Pancreas (tissue), 10 donors: ENCODE measurements at regions not wholly inside any gene's neighbourhood (a gene's known extent, or its start where the extent isn't known, plus 50 kb on each side); places are given as distances from the start of the nearest gene placed in this dataset.
A peak's percentile ranks its signal among the peaks of the same experiment; 100 is the strongest.

Source experiments
- ATAC-seq, 4 donors: fragments of 200-7000 bp; cut with Tn5 transposase; one replicate each; pipeline versions ENCODE4 v1.8.0 to v1.9.1; 2020; ENCODE audit warnings: mild to moderate bottlenecking in 4 of 4, moderate library complexity in 4 of 4
- DNase-seq, 6 donors: peaks; one replicate each; pipeline ENCODE4 v3.0.0-alpha.2; 2020
- FAIRE-seq: peaks from 2 replicates; lab custom pipeline; 2012; peaks lifted over from hg19 to GRCh38; lab: Jason Lieb, UNC
- H3K27ac ChIP-seq, 4 donors: fragments of 200-600 bp; sonication (generic); 1 replicate in 3 of 4; 2 replicates in 1 of 4; pipeline versions ENCODE4 v1.5.0 to v1.8.0; 2020
- H3K27me3 ChIP-seq, 4 donors: fragments of 200-600 bp; one replicate each; pipeline ENCODE4 v1.8.0; 2021
- H3K36me3 ChIP-seq, 3 donors: fragments of 200-600 bp; sonication (generic) in 1 of 3; one replicate each; pipeline versions ENCODE4 v1.5.0 to v1.8.0; 2020 to 2021
- H3K4me1 ChIP-seq, 3 donors: fragments of 200-600 bp; one replicate each; pipeline ENCODE4 v1.8.0; 2021
- H3K4me3 ChIP-seq, 4 donors: fragments of 200-600 bp; sonication (generic) in 2 of 4; one replicate each; pipeline versions ENCODE4 v1.5.0 to v1.8.0; 2020 to 2021
- H3K9me3 ChIP-seq, 4 donors: fragments of 200-600 bp; one replicate each; pipeline ENCODE4 v1.8.0; 2021
- CTCF ChIP-seq, 4 donors: fragments of 200-600 bp; sonication (generic) in 3 of 4; IDR thresholded peaks; one replicate each; pipeline versions ENCODE4 v1.5.0 to v1.8.0; 2021; ENCODE audit warnings: antibody characterized with exemption in 4 of 4
- WGBS, 2 donors: extraction: QIAGEN DNeasy Blood & Tissue Kit; methylation state at CpG; one replicate each; pipeline ENCODE4 v1.1.7; 2013; 5-methylcytosine and 5-hydroxymethylcytosine counted together
- intact Hi-C, 3 donors: fragments of 100-400 bp; cut with DNase I; formaldehyde crosslinking; loops; one replicate each; pipeline versions ENCODE4 v1.11.1 to v1.14.2; 2022
- donor health status: healthy with polysubstance abuse.
- donor health status: DM: no; HTN: no; CAD: no; lungs with moderate emphysema.
- donor health status: DM: no; HTN: no; CAD: no.
- donor health status: control.
- donor health status: control.
- donor health status: Bipolar disorder and iron deficiency.
- donor health status: DM: yes; HTN: yes; CAD: no.
- donor health status: DM: no; HTN: no; CAD: no.
- donor health status: DM: no; HTN: no; CAD: no.
- donor health status: DM: yes; HTN: yes; CAD: no.

- Histone ChIP-seq H3K4me3 (no peak overlapping the region), H3K4me1 (no peaks in the 10 kb centered on the region), H3K9me3 (no peaks in the 10 kb centered on the region), H3K36me3 (no peaks in the 10 kb centered on the region), H3K27me3 (no peaks in the 10 kb centered on the region), H3K27ac (no peak overlapping the region)
- WGBS, 2 donors = 6 to 11% methylated on average over 1 of the region's 1 CpG
- no peak for TF ChIP-seq CTCF (IDR thresholded peaks at IDR 0.05)
- intact Hi-C loops = no loop called here
- FAIRE-seq = no peak
- no peak for DNase-seq
- ATAC-seq = no peak
Observed at GRCh38 chr4:79495447-79495846, 87.4 kb upstream of the GK2 start.

DNA sequence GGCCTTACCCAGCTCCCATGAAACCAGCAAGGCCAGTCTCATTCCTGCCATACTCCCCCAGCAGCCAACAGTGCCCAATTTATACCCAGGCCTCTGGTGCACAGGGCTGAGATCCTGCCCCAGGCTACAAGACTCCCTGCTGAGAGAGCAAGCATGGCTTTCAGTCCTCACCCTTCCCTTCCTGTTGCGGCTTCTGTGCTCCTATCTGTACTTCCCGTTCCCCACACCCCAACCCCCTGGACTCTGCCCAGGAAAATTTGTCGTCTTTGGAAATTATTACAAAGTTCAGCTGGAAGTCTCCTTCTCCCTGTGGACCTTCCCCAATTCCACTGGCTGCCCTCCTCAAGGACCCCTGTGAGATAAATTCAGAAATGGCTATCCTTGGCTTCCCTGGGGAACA, 84.1 kb upstream of the GK2 start:
- Histone ChIP-seq H3K36me3 (no peaks in the 10 kb centered on the region), H3K27me3 (no peaks in the 10 kb centered on the region), H3K9me3 (no peaks in the 10 kb centered on the region), H3K27ac (no peak overlapping the region), H3K4me3 (no peak overlapping the region), H3K4me1 (no peaks in the 10 kb centered on the region)
- DNase-seq (peak in 3 of 6 donors; percentile 3 to 25 (median 9)), ATAC-seq (no peak), FAIRE-seq (no peak)
- 58 to 77% methylated on average over 3 of the region's 3 CpGs for WGBS, 2 donors
- intact Hi-C loops = no loop called here
- no peak for TF ChIP-seq CTCF (IDR thresholded peaks at IDR 0.05)

- DNase-seq (no peak), FAIRE-seq (no peak), ATAC-seq (no peak)
- Histone ChIP-seq H3K36me3 (no peaks in the 10 kb centered on the region), H3K27me3 (no peaks in the 10 kb centered on the region), H3K27ac (no peak overlapping the region), H3K4me3 (no peak overlapping the region), H3K4me1 (no peaks in the 10 kb centered on the region), H3K9me3 (no peaks in the 10 kb centered on the region)
- WGBS, 2 donors = 77 to 86% methylated on average over 2 of the region's 2 CpGs
- intact Hi-C loops = no loop called here
- TF ChIP-seq CTCF (IDR thresholded peaks at IDR 0.05) = no peak
Observed at GRCh38 chr4:79489506-79489905, 81.5 kb upstream of the GK2 start.

DNA sequence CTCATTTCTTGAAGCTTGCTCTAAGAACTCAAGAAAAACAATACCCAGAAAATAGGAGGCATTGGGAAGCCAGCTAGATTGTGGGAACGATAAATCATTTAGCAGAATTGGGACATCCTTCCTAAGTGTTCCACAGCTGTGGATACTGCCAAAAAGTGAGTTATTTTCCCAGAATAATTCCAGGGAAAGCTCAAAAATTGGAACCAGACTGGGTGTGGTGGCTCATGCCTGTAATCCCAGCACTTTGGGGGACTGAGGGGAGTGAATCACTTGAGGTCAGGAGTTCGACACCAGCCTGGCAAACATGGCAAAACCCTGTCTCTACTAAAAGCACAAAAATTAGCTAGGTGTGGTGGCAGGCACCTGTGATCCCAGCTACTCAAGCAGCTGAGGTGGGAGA, 68.2 kb upstream of the GK2 start:
- intact Hi-C loops = no loop called here

DNA sequence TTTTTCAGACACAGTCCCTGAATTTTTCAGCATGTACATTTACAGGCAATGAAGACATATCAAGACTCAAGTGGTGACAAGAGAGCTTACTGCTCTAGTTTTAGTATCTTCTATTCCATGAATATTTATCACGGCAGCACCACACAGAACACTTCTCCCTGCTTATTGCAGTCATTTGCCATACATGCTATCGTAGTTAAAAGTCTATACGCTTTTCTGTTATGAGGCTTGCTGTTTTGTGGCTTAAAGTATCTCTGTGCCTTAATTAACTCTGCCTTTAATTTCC, 65.4 kb upstream of the GK2 start:
- intact Hi-C loops = no loop called here
- H3K4me3 ChIP-seq = no peak overlapping the region
- WGBS, 2 donors = 67 to 69% methylated on average over 3 of the region's 3 CpGs
- no peaks in the 10 kb centered on the region for H3K9me3 ChIP-seq
- FAIRE-seq (no peak), DNase-seq (no peak), ATAC-seq (no peak)
- no peaks in the 10 kb centered on the region for H3K36me3 ChIP-seq
- no peak overlapping the region for H3K27ac ChIP-seq
- no peaks in the 10 kb centered on the region for H3K27me3 ChIP-seq
- no peak for TF ChIP-seq CTCF (IDR thresholded peaks at IDR 0.05)
- no peaks in the 10 kb centered on the region for H3K4me1 ChIP-seq

More for the DNA sequence above, 68.2 kb upstream of the GK2 start:
- no peaks in the 10 kb centered on the region for H3K36me3 ChIP-seq
- H3K4me3 ChIP-seq = no peak overlapping the region
- no peak for DNase-seq
- H3K9me3 ChIP-seq = no peaks in the 10 kb centered on the region
- no peak for FAIRE-seq
- H3K27me3 ChIP-seq = no peaks in the 10 kb centered on the region
- TF ChIP-seq CTCF (IDR thresholded peaks at IDR 0.05) = no peak
- ATAC-seq = no peak
- no peak overlapping the region for H3K27ac ChIP-seq
- no peaks in the 10 kb centered on the region for H3K4me1 ChIP-seq
- WGBS, 2 donors = 74 to 84% methylated on average over 2 of the region's 2 CpGs
